ENCODE measurements at regions not wholly inside any gene's neighbourhood (a gene's known extent, or its start where the extent isn't known, plus 50 kb on each side); places are given as distances from the start of the nearest gene placed in this dataset.

DNA sequence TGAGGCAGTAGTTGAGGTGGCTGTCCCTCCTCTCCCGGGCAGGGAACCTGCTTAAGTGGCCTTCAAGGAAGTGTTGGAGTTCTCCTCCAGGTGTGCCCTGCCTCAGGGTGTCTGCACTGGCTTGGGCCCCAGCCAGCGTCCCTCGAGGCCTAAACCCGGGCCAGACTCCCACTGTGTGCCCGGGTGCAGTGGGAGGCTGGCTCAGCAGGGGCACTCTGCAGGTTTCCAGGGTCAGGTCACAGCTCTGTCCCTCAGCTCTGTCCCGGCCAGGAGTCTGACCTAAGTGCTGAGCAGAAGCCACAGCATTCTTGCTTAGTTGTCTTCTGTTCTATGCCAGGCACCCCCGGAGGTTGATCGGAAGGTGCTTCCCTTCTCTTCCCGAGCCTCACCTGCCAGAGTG lies 69.0 kb upstream of the OTOS start:
- DNase-seq: no peak

DNA sequence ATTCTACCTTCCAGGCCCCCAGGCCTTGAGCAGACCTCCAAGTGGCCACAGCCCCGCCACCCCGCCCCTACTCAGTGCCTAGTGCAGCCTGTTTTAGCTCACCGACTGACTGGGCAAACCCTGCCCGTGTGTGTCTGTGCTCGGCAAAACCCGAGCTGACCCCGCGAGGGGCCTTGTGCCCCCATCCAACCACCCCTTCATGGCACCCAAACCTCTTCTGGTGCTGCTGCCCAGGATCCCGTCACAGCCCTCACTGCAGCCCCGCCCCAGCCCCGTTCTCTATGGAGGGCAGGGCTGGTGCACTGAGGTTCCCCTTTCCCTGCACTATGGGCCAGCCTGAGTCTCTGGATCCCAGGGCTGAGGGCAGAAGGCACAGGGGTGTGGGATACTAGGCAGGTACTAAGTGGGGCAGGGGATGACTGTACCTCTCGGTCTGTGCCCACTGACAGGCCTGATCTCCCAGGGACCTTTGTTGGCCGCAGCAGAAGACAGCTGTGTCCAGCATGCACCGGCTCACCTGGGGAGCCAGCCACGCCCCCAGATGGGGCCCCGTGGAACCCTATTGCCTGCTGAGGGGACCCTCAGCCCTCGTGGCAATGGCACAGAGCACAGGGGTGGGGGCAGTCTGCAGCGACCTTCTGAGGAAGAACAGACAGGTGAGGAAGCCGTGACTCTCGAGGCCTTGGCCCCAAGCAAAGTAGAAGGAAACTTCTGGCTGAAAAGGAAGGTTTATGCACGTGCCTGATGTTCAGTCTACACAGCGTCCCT lies 69.9 kb upstream of the OTOS start:
- DNase-seq: no peak

DNA sequence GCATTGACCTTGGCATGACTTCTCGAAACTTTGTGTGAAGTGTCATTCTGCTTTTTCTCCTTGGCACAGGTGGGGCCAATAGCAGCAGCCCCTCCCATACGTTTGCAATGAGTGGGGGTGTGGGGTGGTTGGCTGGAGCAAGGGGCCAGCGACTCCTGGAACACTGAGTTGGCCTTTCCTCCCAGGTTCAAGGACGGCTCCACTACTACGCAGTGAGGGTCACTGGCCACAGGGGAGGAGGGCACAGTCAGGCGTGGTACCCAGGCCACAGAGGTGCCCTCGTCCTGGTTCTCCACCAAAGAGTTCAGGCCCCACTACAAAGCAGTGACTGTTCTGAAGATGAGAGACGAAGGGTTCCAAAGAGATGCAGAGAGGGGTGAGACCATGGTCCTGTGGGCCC lies 70.6 kb upstream of the OTOS start:
- DNase-seq: no peak

DNA sequence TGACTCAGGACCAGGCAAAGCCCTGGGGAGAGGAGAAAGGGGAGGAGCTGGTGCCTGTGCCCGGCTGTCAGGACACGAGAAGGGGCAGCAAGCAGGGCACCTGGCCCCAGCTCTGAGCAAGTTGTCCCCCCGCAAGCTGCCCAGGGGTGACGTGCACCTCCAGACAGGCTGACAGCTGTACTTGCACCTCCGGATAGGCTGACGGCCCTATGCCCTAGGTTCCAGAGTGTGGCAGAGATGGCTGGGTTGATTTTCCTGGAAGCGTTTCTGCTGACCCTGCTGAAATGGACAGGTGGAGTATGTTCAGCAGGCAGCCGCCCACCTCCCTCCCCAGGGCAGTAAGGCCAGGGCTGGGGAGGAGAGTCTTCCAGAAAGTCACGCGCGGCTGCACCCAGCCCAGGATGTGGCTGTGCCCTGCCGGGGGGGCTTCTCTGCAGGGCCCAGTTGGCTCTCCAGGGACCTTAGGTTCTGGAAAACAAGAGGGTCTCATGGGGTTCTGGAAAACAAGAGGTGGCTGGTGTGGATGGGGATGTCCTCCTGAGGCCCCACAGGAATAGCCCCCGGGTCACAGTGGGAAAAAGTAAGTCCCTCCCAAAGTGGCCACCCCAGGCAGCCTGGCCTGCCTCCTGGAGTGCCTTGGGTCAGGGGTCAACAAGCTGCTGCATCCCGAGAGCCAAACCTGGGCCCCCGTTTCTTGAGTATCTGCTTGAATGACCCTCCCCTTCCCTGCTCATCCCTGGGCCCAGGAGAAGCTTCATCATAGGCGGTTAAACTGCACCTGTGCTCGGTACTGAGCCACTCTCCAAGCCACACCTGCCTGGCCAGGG lies 71.4 kb upstream of the OTOS start:
- no peak for DNase-seq

DNA sequence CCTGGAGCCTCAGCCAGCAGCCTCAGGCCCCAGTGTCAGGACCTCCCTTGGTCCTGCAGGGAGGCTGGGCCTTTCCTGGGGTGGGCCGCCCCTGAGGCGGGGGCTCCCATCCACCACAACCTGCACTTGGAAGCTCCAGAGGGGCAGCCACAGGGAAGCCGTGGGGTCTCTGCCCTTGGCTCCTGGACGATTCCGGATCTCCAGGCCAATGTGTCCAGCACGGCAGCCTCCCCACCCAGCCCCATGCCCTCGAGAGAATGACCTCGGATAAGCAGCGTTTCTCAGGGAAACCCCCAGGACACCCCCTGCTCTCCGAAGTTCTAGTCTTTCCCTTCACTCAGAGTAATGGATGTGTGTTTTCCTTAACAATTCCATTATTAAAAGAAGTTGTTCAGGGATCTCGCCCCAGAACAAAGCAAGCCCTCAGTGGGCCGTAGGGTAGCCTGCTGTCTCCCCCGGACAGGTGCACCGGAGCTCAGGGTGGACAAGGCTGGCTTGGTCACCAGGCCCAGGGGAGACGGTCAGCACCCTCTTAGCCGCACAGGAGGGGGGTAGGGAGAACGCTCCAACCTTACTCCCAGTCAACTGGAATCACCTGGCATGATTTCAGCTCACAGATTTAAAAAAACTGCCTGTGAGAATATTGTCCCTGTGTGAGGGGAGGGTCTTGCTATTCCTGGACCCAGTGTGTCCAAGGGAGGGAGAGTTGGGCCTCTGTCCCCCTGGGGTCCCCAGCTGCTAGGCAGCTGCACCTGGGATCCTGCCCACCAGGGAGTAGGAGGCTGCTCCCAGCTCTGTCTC lies 72.2 kb upstream of the OTOS start:
- no peak for DNase-seq

DNA sequence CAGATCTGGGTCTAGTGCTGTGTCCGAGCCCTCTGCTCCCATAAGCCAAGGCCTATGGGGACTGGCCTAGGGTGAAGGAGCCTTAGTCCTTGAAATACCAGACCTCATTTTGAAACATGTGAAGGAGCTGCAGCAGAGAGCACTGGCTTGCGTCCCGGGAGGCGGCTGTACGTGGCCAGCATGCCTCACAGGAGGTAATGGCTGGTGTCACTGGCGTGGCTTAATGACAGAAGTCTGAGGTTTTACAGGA lies 72.7 kb upstream of the OTOS start:
- DNase-seq: no peak

DNA sequence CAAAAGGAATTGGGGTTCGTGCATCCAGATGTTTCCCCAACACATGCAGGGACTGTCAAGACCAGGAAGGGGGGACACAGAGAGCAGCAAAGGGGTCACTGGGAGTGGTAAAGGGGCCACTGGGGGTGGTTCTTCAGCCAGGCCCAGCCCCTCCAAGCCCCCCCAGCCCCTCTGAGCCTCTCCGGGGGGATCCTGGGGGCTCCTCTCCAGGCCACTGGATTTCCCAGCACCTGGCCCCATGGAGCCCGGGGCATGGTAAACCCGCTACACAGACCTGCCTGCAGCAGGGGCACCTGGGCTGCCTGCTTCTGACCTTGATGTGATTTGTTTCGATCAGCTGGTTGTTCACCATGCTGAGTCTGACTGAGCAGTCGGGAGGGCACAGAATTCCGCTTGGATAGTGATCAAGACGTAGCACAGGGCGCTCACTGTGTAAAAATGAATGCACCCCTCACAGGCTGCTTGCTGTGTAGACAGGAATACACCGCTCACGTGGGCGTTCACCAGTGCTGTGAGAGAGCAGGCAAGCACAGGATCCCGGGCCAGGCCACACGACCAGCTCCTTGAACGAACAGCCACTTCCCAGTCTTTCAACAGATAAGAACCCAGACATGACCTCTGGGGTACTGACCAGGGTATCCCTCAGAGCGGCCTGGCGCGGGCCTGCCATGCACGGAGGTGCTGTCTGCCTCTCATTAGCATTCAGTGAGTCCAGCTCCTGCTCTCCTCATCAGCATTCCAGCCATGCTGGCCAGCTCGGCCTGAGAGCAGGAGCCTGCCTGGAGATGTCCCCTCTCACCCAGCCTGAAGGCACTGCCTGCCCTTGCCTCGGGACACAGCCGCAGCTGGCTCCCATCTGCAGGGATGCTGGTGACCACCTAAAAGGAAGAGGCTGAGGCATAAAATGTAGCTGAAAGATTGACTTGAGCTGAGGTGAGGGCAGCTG lies 73.3 kb upstream of the OTOS start:
- DNase-seq: no peak

DNA sequence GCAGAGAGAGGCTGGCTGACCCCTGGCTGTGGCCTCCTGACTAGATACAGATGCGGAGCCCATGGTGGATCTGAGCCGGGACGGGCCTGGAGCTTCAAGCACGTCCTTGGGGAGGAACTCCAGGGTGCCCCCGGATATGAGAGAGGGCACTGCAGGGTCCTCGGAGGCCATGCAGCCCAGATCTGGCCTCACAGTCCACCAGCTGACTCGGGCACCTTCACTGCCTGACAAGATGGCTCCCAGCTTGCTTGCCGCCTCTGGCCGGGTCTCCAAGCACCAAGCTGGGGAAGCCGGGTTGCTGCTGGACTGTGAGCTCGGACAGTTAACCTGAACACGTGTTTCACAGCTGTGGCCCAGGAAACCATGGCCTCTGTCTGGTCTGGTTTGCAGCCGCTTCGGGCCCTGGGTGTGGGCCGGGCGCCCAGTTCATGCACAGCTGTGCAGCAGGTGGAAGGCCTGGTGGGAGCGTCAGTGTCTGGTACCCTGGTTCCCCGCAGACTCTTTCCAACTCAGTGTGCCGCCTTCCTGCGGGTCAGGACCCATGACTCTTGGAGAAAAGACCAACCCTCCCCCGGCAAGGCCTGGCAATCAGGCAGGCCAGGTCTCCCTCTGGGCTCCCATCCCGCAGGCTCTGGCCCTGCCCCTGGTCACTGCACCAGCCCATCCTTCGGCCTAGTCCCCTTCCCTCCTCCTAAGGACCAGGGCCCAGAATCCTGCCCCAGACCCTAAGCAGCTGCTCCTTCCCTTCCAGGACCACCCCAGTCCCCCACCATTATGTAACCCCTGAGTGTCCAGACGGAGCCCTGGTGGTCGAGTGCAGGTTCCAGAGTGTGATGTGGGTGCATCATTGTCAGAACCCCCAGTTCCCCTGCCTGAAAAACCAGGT lies 74.6 kb upstream of the OTOS start:
- DNase-seq: no peak

DNA sequence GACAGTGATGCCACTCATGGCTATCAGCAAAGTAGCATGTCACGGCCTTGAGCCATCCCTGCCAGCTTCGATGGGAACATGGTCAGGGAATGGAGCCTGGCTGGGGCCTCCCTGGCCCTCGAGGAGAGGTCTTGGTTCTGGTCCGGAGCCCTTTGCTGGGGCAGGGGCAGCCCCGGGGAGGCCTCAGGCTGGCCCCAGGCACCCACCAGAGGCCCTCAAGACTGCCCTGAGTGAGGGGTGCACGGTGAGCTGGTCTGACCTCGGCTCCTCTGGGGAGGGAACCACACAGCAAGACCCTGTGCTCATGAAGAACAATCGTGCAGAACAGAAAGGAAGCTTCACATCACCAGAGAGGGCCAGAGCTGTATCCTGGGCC lies 75.2 kb upstream of the OTOS start:
- no peak for DNase-seq

DNA sequence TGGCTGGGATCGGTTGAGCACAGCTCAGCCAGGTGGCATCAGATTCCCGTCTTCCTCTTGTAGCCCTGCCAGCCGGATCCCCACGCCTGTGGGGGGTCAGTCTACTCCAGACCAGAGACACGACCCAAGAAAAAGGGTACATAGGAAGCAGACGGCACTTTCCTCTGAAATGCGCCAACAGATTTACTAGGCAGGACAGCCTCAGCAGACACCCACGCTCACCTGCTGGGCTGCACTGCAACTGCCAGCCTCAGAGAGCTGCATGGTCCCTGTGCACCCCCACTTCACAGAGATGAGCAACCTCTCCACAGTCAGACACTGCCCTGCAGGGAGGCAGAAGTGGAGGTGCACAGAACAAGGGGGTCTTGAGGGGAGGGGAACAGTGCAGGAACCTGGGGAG lies 75.7 kb upstream of the OTOS start:
- no peak for DNase-seq

DNA sequence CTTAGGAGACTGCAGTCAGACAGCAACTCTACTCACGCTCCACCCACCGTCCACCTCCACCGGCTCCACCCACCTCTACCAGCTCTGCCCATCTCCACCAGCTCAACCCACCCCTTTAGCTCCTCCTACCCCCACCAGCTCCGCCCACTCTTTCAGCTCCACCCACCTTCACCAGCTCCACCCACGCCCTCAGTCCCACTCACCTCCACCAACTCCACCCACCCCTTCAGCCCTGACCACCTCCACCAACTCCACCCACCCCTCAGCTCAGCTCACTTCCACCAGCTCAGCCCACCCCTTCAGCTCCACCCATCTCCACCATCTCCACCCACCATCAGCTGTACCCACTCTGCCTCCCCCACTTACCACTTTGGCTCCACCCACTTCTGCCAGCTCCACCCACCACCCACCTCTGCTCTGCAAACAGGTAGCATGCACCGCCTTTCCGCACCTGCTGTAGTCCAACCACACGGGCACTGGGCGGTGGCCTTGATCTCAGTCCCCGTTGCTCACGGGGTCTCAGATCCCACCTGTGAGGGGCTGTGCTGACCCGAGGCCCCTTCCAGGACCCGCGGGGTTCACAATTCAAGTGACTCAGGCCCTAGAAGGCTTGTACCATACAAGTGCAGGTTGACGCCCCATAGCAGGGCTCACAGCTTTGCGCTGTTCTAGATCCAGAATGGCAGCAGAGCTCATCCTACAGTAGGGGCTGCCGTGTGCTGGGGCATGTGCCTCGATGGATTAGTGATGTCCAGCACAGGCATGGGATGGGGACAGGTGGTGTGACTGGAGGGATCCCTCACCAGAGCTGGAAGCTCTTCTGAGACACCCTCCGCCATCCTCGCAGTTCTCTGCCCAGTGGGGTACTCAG lies 77.2 kb upstream of the OTOS start:
- DNase-seq: no peak

DNA sequence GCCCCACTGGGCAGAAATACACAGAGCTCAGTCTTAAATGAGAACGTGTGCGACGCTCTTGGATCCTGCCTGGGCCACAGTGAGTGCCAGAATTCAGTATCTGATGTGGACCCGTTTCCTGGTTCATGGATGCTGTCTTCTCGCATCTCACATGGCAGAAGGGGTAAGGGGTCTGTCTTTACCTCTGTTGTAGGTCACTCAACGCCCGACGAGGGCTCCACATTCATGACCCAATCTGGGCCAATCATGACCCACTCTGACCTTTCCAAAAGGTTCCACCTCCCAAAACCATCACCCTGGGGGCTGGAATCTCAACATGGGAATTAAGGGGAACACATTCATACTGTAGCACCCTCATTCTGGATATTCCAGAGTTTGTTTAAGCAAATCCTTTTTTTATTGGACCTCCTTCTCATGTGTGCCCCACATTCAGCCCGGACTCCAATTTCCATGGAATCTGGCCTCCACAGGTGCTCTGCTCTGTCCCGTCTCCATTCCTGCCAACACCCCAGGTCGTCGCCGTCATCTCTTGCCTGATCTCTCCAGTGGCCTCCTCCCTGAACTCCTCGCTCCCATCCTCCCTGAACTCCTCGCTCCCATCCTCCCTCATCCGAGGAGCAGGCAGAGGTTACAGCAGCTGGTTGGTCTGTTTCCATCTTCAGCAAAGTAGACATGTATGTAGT lies 78.9 kb upstream of the OTOS start:
- DNase-seq: no peak

DNA sequence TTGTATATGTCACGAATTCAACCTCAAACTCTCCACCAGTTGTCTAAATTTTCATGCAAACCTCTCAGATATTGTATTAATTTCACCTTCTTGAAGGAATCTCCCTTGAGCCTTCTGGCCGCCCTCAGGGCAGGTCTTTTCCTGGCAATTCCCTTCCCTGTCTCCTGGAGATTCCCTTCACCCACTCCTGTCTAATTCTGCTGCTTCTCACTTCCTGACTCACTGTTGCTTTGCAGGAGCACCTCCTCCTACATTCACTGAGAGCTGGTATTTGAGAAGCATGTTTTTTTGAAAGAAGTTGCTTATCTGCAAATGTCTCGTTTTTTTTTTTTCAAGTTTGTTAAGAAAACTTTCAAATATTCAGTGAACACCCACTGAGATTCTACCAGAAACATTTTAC lies 79.9 kb upstream of the OTOS start:
- no peak for DNase-seq

DNA sequence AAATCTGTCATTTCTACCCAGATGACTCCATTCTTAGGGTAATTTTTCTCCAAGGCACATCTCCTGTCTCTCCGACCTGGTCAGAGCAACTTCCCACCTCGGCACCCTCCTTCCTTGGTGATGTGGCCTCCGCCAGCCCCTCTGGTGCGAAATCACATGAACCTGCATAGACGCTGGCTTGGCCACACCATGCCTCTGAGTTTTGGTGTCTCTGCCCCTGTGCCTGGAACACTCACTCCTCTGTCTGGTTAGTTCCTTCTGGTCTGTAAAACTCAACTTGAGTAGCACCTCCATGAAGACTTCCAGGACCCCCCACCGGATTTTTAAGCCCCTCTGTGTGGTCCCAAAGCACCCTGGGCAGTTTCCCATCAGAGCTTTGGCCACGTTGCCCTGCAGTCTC lies 83.2 kb upstream of the OTOS start:
- DNase-seq: no peak

DNA sequence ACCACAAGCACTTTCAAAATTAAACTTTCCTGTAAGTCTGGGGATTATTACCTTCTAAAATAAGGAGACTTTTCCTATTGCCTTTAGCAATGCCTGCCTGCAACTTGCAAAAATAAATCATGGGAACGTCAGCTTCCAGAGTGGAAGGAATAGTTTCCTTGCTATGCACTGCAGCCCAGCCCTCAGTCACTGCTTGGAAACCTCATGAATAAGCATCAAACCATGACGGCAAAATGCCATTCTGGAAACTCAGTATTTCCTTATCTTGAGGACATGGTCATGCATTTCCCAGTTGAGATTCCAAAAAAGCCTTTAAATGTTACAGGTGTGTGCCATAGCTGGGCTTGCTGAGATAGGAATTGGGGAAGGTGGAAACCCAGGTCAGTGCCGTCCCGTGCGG lies 84.2 kb upstream of the OTOS start:
- no peak for DNase-seq

DNA sequence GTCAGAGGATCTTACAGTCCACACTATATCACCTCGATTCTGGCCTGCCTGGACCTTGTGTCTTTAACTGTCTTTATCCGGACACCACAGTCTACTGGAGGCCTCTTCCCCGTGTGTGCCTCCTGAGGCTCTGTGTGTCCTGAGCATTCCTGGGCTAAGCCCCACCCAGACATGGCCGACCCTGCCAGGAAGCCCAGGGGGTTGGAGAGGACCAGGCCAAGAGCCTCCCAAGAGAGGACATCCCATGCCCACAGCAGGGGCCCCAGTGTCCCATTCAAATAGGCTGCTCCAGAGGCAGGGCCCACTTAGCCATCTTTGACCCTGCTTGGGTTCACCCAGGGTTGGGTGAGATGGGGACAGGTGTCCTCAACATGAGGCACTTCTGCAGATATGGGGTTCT lies 84.7 kb upstream of the OTOS start:
- no peak for DNase-seq

DNA sequence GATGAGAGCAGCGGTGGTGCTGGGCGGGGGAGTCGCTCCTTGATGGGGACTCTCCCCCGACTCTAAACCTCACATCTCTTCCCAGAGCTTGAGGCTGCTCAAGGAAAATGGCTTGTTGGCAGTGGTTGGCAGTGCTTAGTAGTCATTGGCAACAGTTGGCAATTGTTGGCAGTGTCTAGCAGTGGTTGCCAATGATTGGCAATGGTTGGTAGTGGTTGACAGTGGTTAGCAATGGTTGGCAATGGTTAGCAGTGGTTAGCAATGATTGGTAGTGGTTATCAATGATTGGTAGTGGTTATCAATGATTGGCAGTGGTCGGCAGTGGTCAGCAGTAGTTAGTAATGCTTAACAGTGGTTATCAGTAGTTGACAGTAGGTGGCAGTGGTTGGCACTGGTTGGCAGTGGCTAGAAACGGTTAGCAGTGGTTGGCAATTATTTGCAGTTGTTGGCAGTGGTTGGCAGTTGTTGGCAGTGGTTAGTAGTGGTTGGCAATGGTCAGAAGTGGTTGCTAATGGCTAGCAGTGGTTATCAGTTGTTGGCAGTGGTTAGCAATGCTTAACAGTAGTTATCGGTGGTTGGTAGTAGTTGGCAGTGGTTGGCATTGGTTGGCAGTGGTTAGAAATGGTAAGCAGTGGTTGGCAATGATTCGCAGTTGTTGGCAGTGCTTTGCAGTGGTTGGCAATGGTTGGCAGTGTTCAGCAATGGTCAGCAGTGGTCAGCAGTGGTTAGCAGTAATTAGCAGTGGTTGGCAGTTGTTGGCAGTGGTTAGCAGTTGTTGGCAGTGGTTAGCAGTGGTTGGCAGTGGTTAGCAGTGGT lies 85.4 kb upstream of the OTOS start:
- DNase-seq: no peak

DNA sequence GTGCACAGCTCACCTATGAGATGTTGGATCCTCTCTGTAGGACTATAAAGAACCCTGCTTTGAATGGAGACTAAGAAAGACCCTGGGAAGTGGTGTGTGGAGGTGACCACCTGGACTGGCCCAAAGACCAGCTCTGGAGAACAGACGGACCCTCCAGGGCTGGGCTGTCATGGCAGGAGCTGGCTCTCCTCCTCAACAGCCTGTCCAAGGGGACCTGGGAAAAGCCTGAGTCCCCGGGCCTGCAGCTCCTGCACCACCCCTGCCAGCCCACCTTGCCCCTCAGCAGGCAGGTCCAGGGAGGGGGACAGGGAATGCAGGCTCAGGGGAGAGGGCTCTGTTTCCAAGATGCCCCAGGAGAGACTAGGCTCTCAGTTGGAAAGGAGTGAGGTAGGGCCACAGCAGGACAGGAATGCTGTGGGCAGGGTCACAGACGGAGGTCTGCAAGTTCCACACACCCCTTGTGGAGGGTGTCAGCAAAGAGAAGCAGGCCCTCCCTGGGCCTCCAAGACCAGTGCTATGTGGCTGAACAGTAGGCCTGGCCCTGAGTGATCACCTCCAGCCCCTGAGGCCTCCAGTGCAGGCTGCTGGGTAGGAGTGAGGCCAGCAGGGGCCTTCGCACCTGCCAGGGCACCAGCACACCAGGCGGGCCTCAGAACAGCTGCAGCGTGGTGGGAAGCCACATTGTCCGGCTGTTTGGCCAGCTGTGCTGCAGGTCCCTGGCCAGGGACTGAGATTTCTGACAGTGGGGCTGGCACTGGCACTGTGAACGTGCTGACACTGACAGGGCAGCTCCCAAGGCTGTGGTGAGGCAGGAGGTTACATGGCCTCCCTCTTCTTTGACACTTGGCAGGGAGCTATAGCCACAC lies 86.4 kb upstream of the OTOS start:
- no peak for DNase-seq
